SK-N-SH (cell line): ENCODE measurements at regions not wholly inside any gene's neighbourhood (a gene's known extent, or its start where the extent isn't known, plus 50 kb on each side); places are given as distances from the start of the nearest gene placed in this dataset.

Source experiments
- CTCF ChIA-PET: fragments of 300-600, 350-600 bp; formaldehyde crosslinking; extraction: SDS; loops from one replicate; lab custom pipeline; 2021; lab: Yijun Ruan, JAX
- POLR2A ChIA-PET: fragments of 350-600 bp; sonication (Branson Sonifier 250); formaldehyde crosslinking; extraction: SDS; loops from one replicate; lab custom pipeline; 2020; ENCODE audit warnings: antibody characterized with exemption, inconsistent platforms; lab: Yijun Ruan, JAX
- DNase-seq: peaks from one replicate; pipeline ENCODE4 v3.0.0; 2012
- H2AFZ ChIP-seq: fragments of 200-600 bp; sonication (generic); 2 replicates; pipeline ENCODE4 v1.8.1; 2016; ENCODE audit warnings: antibody characterized with exemption, mild to moderate bottlenecking, low read depth
- H3F3A ChIP-seq: fragments of 200-600 bp; sonication (generic); replicated peaks from 2 replicates; pipeline ENCODE3; 2016; ENCODE audit warnings: antibody characterized with exemption, mild to moderate bottlenecking; ENCODE audit not compliant: insufficient read depth
- H3K27ac ChIP-seq, 2 experiments: fragments of 200-500 bp in 1 of 2; fragments of 200-600 bp in 1 of 2; sonication (Bioruptor generic) in 1 of 2; sonication (generic), shearing (Covaris generic) in 1 of 2; 2 replicates each; pipeline versions ENCODE4 v1.5.1 to v1.6.1; 2014 to 2016; ENCODE audit warnings: low read depth in 2 of 2, inconsistent platforms in 1 of 2, low read length in 1 of 2, mild to moderate bottlenecking in 1 of 2, mixed read lengths in 1 of 2
- H3K27me3 ChIP-seq: fragments of 200-600 bp; sonication (generic), shearing (Covaris generic); 2 replicates; pipeline ENCODE4 v1.6.1; 2016; ENCODE audit warnings: mixed run types; ENCODE audit not compliant: insufficient read depth
- H3K36me3 ChIP-seq, 2 experiments: fragments of 200-500 bp in 1 of 2; fragments of 200-600 bp in 1 of 2; sonication (Bioruptor generic) in 1 of 2; sonication (generic) in 1 of 2; replicated peaks in 1 of 2; 2 replicates each; pipeline versions ENCODE3 to v1.5.1; 2014 to 2016; ENCODE audit warnings: low read length in 1 of 2, mild to moderate bottlenecking in 1 of 2; ENCODE audit not compliant: insufficient read depth in 2 of 2, control insufficient read depth in 1 of 2
- H3K4me1 ChIP-seq, 2 experiments: fragments of 200-500 bp in 1 of 2; fragments of 200-600 bp in 1 of 2; sonication (Bioruptor generic) in 1 of 2; sonication (generic), shearing (Covaris generic) in 1 of 2; 2 replicates each; pipeline versions ENCODE4 v1.5.1 to v1.6.1; 2014 to 2016; ENCODE audit warnings: low read depth in 1 of 2, low read length in 1 of 2, mixed run types in 1 of 2; ENCODE audit not compliant: insufficient read depth in 2 of 2, control insufficient read depth in 1 of 2
- H3K4me2 ChIP-seq: fragments of 200-600 bp; sonication (generic), shearing (Covaris generic); 2 replicates; pipeline ENCODE4 v1.6.1; 2017; ENCODE audit warnings: mixed run types
- H3K4me3 ChIP-seq, 2 experiments: fragments of 200-500 bp in 1 of 2; fragments of 200-600 bp in 1 of 2; sonication (Bioruptor generic) in 1 of 2; sonication (generic), shearing (Covaris generic) in 1 of 2; 2 replicates each; pipeline versions ENCODE4 v1.5.1 to v1.8.1; 2014 to 2016; ENCODE audit warnings: low read depth in 2 of 2, inconsistent platforms in 1 of 2, low read length in 1 of 2, mild to moderate bottlenecking in 1 of 2, mixed read lengths in 1 of 2, moderate library complexity in 1 of 2
- H3K79me2 ChIP-seq: fragments of 200-600 bp; sonication (generic); 2 replicates; pipeline ENCODE4 v1.8.1; 2017; ENCODE audit warnings: mild to moderate bottlenecking; ENCODE audit not compliant: insufficient read depth
- H3K9ac ChIP-seq: fragments of 200-600 bp; sonication (generic); 2 replicates; pipeline ENCODE4 v1.6.1; 2017; ENCODE audit warnings: mixed run types
- H3K9me2 ChIP-seq: fragments of 200-600 bp; sonication (generic); 2 replicates; pipeline ENCODE4 v1.6.1; 2017; ENCODE audit warnings: mixed run types
- H3K9me3 ChIP-seq: fragments of 200-600 bp; sonication (generic); 2 replicates; pipeline ENCODE4 v1.6.1; 2017; ENCODE audit warnings: mixed run types, mild to moderate bottlenecking, moderate library complexity
- H4K20me1 ChIP-seq: fragments of 200-600 bp; sonication (generic); 2 replicates; pipeline ENCODE4 v1.6.1; 2017; ENCODE audit warnings: mild to moderate bottlenecking, mixed run types; ENCODE audit not compliant: insufficient read depth
- CHD2 ChIP-seq: fragments of 150-350 bp; IDR thresholded peaks from 2 replicates; pipeline ENCODE4 v1.6.1; 2018; ENCODE audit warnings: low read length; ENCODE audit not compliant: partially characterized antibody
- EP300 ChIP-seq, 2 experiments: IDR thresholded peaks; 2 replicates each; pipeline versions ENCODE4 v1.4.0 to v1.6.1; 2012; ENCODE audit warnings: borderline replicate concordance in 1 of 2, low read depth in 1 of 2, low read length in 1 of 2
- EZH2phosphoT487 ChIP-seq: fragments of 200-600 bp; sonication (generic); IDR thresholded peaks from 2 replicates; pipeline ENCODE4 v1.6.1; 2017; ENCODE audit warnings: low read depth, mixed run types, mild to moderate bottlenecking, antibody characterized with exemption, moderate library complexity, borderline replicate concordance
- FOXM1 ChIP-seq: IDR thresholded peaks from 2 replicates; pipeline ENCODE4 v1.4.0; 2012; ENCODE audit warnings: low read depth, mild to moderate bottlenecking
- GABPA ChIP-seq: IDR thresholded peaks from 2 replicates; pipeline ENCODE4 v1.4.0; 2012; ENCODE audit warnings: low read depth, mild to moderate bottlenecking
- RCOR1 ChIP-seq: fragments of 150-350 bp; IDR thresholded peaks from 2 replicates; pipeline ENCODE4 v1.6.1; 2017; ENCODE audit warnings: antibody characterized with exemption, low read length
- TCF12 ChIP-seq: IDR thresholded peaks from 2 replicates; pipeline ENCODE4 v1.4.0; 2012
- WGBS: methylation state at CpG from one replicate; pipeline ENCODE4 v1.1.6; 2017; ENCODE audit warnings: low lambda C conversion rate; 5-methylcytosine and 5-hydroxymethylcytosine counted together
- TF ChIP-seq, protein P1 (sequence below): fragments of 150-350 bp; IDR thresholded peaks from 2 replicates; pipeline ENCODE4 v1.6.1; 2016; ENCODE audit warnings: mild to moderate bottlenecking, low read depth, low read length
- TF ChIP-seq, protein P2 (sequence below): IDR thresholded peaks from 2 replicates; pipeline ENCODE4 v1.4.0; 2012; ENCODE audit warnings: low read depth
- TF ChIP-seq, protein P3 (sequence below): fragments of 200-600 bp; sonication (generic); IDR thresholded peaks from 2 replicates; pipeline ENCODE4 v1.6.1; 2017; ENCODE audit warnings: antibody characterized with exemption, mild to moderate bottlenecking, moderate library complexity

DNA sequence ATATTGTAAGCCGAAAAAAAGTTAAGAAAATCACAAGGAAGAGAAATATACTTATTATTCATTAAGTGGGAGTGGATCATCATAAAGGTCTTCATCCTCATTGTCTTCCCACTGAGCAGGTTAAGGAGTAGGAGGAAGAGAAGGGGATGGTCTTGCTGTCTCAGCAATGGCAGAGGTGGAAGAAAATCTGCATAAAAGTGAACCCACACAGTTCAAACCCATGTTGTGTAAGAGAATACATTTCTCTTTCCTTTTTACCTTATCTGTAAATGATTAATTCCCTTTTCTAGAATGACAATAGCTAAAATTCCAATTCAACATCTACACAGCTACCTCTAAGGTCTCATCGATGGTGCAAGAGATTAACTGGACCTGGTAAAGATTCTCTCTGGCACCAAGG lies 904.6 kb downstream of the EPHA3 start:
- no peaks in the 10 kb centered on the region for H4K20me1 ChIP-seq
- H3K4me3 ChIP-seq = no peak overlapping the region
- H3K9me2 ChIP-seq = no peaks in the 10 kb centered on the region
- no peak overlapping the region for H3K9ac ChIP-seq
- CTCF ChIA-PET = no interaction called here
- no peaks in the 10 kb centered on the region for H3K9me3 ChIP-seq
- TF ChIP-seq, protein P1, sequence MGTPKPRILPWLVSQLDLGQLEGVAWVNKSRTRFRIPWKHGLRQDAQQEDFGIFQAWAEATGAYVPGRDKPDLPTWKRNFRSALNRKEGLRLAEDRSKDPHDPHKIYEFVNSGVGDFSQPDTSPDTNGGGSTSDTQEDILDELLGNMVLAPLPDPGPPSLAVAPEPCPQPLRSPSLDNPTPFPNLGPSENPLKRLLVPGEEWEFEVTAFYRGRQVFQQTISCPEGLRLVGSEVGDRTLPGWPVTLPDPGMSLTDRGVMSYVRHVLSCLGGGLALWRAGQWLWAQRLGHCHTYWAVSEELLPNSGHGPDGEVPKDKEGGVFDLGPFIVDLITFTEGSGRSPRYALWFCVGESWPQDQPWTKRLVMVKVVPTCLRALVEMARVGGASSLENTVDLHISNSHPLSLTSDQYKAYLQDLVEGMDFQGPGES = no peak
- TF ChIP-seq, protein P2, sequence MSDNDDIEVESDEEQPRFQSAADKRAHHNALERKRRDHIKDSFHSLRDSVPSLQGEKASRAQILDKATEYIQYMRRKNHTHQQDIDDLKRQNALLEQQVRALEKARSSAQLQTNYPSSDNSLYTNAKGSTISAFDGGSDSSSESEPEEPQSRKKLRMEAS = no peak
- no peak for TF ChIP-seq EZH2phosphoT487
- TF ChIP-seq, all 33 proteins: peak for 0
- Histone ChIP-seq H3F3A (no peaks in the 10 kb centered on the region), H3K79me2 (no peaks in the 10 kb centered on the region), H3K4me2 (no peak overlapping the region), H3K27ac (no peak overlapping the region), H2AFZ (no peak overlapping the region), H3K4me1 (no peaks in the 10 kb centered on the region), H3K27me3 (no peaks in the 10 kb centered on the region), H3K36me3 (no peaks in the 10 kb centered on the region)
- POLR2A ChIA-PET = no interaction called here
- WGBS = 2% methylated on average over 2 of the region's 2 CpGs
- no peak for DNase-seq

DNA sequence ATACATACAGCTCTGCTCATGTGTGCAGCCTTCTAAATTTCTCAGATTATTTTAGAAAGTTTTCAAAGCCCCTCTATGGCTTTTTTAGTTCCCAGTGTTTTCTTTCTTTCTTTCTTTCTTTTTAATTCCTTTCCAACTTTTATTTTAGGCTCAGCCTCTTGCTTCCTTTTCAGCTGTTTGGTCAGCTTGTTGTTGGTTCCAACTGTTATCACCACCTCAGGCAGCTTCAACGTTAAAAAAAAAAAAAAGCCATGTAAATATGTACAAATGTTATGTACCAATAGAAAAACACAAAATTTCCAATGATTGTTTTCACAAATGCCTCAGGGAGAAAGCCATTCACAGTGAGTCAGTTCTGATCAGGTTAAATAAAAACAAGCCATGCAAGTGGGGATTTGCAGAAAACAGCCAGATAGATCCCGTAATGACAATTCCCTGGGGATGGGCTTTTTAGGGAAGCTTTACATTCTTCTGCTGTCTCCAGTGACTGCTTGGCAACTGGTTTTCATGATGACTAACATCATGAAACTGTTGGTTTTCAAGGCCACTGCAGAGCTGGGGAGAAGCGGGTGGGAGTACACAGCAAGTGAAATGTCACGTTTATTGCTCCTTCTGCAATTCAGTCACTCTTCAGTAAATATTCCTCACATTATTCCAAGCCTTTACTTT lies 908.4 kb downstream of the EPHA3 start:
- POLR2A ChIA-PET = no interaction called here
- Histone ChIP-seq H3K9me2 (no peaks in the 10 kb centered on the region), H3K36me3 (no peaks in the 10 kb centered on the region), H3F3A (no peaks in the 10 kb centered on the region), H3K9ac (no peak overlapping the region), H3K27ac (no peak overlapping the region), H3K4me2 (no peak overlapping the region), H3K9me3 (no peaks in the 10 kb centered on the region), H2AFZ (no peak overlapping the region), H3K27me3 (no peaks in the 10 kb centered on the region), H3K79me2 (no peaks in the 10 kb centered on the region), H3K4me1 (no peaks in the 10 kb centered on the region), H4K20me1 (no peaks in the 10 kb centered on the region), H3K4me3 (no peak overlapping the region)
- no peak for DNase-seq
- TF ChIP-seq, protein P2 = no peak
- TF ChIP-seq GABPA (no peak), CHD2 (no peak), RCOR1 (no peak), FOXM1 (no peak), EP300 (IDR thresholded peaks at IDR 0.05; ENCODE audit: borderline replicate concordance in 1 of 2, low read depth in 1 of 2, low read length in 1 of 2) (no peak), EZH2phosphoT487 (no peak)
- CTCF ChIA-PET = no interaction called here
- 2% methylated on average over 4 of the region's 4 CpGs for WGBS

DNA sequence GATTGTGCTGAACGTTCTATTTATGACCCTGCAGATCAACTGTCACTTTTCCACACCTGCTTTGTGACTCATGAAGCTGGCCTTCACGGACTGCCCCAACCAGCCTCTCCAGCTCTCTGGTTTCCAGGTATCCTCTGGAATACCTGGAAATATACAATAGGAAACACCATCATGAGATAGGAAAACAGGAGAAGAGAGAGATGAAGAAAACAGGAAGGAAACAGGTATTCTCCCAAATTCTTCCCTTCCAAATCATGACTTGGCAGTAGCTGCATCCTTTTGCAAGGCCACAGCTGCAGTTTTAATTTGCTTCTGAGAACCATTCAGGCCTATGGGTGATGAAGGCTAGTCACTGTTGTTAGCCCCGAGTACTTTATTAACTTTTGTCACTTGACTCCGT lies 909.1 kb downstream of the EPHA3 start:
- no peaks in the 10 kb centered on the region for H3F3A ChIP-seq
- no peaks in the 10 kb centered on the region for H3K9me3 ChIP-seq
- no peak overlapping the region for H3K9ac ChIP-seq
- H3K4me3 ChIP-seq = no peak overlapping the region
- no peaks in the 10 kb centered on the region for H3K36me3 ChIP-seq
- no peak overlapping the region for H3K27ac ChIP-seq
- H3K27me3 ChIP-seq = no peaks in the 10 kb centered on the region
- H2AFZ ChIP-seq = no peak overlapping the region
- H3K9me2 ChIP-seq = no peaks in the 10 kb centered on the region
- H3K4me2 ChIP-seq = no peak overlapping the region
- 0% methylated on average over 4 of the region's 4 CpGs for WGBS
- no peaks in the 10 kb centered on the region for H3K79me2 ChIP-seq
- no peak for TF ChIP-seq FOXM1
- no peak for TF ChIP-seq TCF12
- no peak for TF ChIP-seq EZH2phosphoT487
- TF ChIP-seq, protein P3, sequence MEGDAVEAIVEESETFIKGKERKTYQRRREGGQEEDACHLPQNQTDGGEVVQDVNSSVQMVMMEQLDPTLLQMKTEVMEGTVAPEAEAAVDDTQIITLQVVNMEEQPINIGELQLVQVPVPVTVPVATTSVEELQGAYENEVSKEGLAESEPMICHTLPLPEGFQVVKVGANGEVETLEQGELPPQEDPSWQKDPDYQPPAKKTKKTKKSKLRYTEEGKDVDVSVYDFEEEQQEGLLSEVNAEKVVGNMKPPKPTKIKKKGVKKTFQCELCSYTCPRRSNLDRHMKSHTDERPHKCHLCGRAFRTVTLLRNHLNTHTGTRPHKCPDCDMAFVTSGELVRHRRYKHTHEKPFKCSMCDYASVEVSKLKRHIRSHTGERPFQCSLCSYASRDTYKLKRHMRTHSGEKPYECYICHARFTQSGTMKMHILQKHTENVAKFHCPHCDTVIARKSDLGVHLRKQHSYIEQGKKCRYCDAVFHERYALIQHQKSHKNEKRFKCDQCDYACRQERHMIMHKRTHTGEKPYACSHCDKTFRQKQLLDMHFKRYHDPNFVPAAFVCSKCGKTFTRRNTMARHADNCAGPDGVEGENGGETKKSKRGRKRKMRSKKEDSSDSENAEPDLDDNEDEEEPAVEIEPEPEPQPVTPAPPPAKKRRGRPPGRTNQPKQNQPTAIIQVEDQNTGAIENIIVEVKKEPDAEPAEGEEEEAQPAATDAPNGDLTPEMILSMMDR = no peak
- no peaks in the 10 kb centered on the region for H4K20me1 ChIP-seq
- DNase-seq = no peak
- no peaks in the 10 kb centered on the region for H3K4me1 ChIP-seq
- CTCF ChIA-PET = no interaction called here
- POLR2A ChIA-PET = no interaction called here
